OCI-LY1 (cell line): ENCODE measurements at regions not wholly inside any gene's neighbourhood (a gene's known extent, or its start where the extent isn't known, plus 50 kb on each side); places are given as distances from the start of the nearest gene placed in this dataset.

ENCODE experiments used
- EZH2 ChIP-seq: fragments of 200-600 bp; sonication (generic), shearing (Covaris generic); IDR thresholded peaks from 2 replicates; pipeline ENCODE4 v1.8.0; 2017; ENCODE audit warnings: borderline replicate concordance, mixed run types, mild to moderate bottlenecking, antibody characterized with exemption, low read length, moderate library complexity, mixed read lengths
- TF ChIP-seq, protein P1 (sequence below): fragments of 200-600 bp; sonication (generic), shearing (Covaris generic); IDR thresholded peaks from 2 replicates; pipeline ENCODE4 v1.5.1; 2017; ENCODE audit warnings: mild to moderate bottlenecking, antibody characterized with exemption, low read length, moderate library complexity, mixed read lengths

DNA sequence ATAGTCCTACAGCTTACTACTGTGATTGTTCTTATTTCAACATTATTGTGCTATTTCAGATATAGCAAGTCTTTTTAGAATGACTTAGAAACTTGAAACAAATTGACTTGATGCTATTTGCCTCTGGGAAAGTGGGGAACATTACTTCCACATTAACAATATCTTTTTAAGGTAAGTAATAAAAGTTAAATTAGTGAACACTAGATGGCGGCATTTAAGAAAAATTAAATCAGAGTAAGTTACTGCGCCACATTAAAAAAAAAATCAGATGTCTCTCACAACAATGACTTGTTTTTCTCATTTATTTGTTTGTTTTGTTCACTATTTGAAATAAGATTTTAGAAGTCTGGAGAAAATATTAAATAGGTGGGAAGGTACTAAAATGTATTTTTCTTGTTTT is 1026.9 kb upstream of the SLIT2 start:
- TF ChIP-seq, protein P1, sequence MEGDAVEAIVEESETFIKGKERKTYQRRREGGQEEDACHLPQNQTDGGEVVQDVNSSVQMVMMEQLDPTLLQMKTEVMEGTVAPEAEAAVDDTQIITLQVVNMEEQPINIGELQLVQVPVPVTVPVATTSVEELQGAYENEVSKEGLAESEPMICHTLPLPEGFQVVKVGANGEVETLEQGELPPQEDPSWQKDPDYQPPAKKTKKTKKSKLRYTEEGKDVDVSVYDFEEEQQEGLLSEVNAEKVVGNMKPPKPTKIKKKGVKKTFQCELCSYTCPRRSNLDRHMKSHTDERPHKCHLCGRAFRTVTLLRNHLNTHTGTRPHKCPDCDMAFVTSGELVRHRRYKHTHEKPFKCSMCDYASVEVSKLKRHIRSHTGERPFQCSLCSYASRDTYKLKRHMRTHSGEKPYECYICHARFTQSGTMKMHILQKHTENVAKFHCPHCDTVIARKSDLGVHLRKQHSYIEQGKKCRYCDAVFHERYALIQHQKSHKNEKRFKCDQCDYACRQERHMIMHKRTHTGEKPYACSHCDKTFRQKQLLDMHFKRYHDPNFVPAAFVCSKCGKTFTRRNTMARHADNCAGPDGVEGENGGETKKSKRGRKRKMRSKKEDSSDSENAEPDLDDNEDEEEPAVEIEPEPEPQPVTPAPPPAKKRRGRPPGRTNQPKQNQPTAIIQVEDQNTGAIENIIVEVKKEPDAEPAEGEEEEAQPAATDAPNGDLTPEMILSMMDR: peak; percentile 32; the same call in 1 of the 2 replicates
- no peak for TF ChIP-seq EZH2
